HAP-1 (cell line): ENCODE measurements at regions not wholly inside any gene's neighbourhood (a gene's known extent, or its start where the extent isn't known, plus 50 kb on each side); places are given as distances from the start of the nearest gene placed in this dataset.
"Not testable (repeated sequence)": the region's sequence is repeated elsewhere in the genome, so short reads cannot be mapped to it uniquely, and the experiment has no call there.

Source experiments
- DNase-seq, 2 experiments: peaks; one replicate each; pipeline ENCODE4 v3.0.0-alpha.2; 2016 to 2020; ENCODE audit warnings: low spot score in 2 of 2
- H3K27me3 ChIP-seq: fragments of 250-450 bp; sonication (Bioruptor Pico); 2 replicates; pipeline ENCODE4 v1.5.1; 2020; ENCODE audit warnings: low read depth, mild to moderate bottlenecking, moderate library complexity
- H3K36me3 ChIP-seq: fragments of 250-450 bp; sonication (Bioruptor Pico); replicated peaks from 2 replicates; pipeline ENCODE4 v1.5.1; 2020; ENCODE audit warnings: mild to moderate bottlenecking
- H3K4me1 ChIP-seq: fragments of 250-450 bp; sonication (Bioruptor Pico); 2 replicates; pipeline ENCODE4 v1.5.1; 2020; ENCODE audit warnings: mild to moderate bottlenecking
- H3K4me3 ChIP-seq: fragments of 250-450 bp; sonication (Bioruptor Pico); 2 replicates; pipeline ENCODE4 v1.5.1; 2020; ENCODE audit warnings: mild to moderate bottlenecking, moderate library complexity
- H3K9me3 ChIP-seq: fragments of 250-450 bp; sonication (Bioruptor Pico); 2 replicates; pipeline ENCODE4 v1.5.1; 2020; ENCODE audit warnings: mild to moderate bottlenecking, moderate library complexity
- in situ Hi-C: fragments of 300-500 bp; cut with MboI; formaldehyde crosslinking; loops from 3 replicates; pipeline ENCODE4 v1.14.3; 2020; ENCODE audit warnings: low sequenced_read_pairs, inconsistent platforms, mixed read lengths

DNA sequence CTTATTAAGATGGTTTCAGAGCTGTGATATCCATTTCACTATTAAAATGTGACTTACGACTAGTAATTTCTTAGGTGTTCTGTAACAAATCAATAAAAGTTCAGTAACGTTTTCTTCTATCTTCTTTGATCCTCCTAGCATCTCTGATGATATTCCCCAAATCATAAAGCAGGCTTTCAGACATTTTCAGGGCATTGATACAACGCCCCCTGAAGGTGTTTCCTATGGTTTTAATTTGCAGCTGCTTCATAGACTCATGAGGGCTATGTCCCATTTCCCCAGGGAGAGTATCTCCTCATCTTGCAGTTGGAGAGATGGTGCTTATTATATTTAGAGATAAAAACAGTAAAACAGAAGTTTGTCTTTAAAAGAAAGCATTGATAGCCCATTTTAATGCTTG, 246.8 kb upstream of the CNTN3 start:
- Histone ChIP-seq H3K36me3 (no peaks in the 10 kb centered on the region), H3K27me3 (no peaks in the 10 kb centered on the region), H3K4me1 (no peaks in the 10 kb centered on the region; the same call in 1 of the 2 replicates), H3K4me3 (no peak overlapping the region), H3K9me3 (no peaks in the 10 kb centered on the region)
- DNase-seq = no peak
- in situ Hi-C loops = no loop called here

DNA sequence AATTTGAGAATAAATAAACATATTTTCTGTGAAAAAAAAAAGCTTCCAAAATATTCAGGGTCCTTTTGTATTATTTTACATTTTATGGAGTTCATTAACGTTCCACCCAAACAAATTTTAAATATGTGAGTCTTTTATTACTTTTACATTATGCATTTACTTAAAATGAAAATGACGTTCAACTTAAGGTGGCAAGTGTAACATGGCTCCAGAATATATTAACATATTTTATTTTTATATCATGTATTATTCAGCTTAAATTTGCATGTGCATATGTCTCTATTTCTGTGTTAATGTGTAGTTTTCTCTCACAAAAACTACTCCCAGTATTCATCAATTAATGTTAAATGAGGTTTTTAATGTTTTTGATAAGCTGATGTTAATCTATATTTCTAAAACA, 243.6 kb upstream of the CNTN3 start:
- in situ Hi-C loops = no loop called here
- DNase-seq = no peak
- Histone ChIP-seq H3K36me3 (no peaks in the 10 kb centered on the region), H3K9me3 (no peaks in the 10 kb centered on the region; the same call in 1 of the 2 replicates), H3K4me1 (no peaks in the 10 kb centered on the region; the same call in 1 of the 2 replicates), H3K4me3 (no peak overlapping the region), H3K27me3 (no peaks in the 10 kb centered on the region)

DNA sequence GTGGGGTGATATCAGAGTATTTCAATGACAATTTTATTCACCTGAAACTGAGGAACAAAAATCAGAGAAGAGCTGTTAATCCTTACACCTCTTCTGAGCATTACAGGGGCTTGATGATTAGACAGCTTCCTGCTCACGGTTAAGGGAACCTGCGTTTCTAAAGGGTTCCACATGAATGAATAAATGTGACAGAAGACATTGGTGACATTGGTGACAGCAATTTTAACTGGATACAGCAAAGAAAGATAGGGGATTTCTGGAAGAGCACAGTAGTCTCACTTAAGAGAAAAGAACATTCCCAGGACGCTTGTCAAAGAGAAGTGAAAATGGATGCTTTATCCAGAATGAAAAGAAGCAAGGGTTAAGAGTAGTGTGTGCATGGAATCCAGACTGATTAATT, 235.9 kb upstream of the CNTN3 start:
- in situ Hi-C loops = no loop called here
- Histone ChIP-seq H3K4me1 (peaks cover 5% of the 10 kb centered on the region), H3K4me3 (no peak overlapping the region), H3K27me3 (no peaks in the 10 kb centered on the region), H3K36me3 (no peaks in the 10 kb centered on the region), H3K9me3 (no peaks in the 10 kb centered on the region; the same call in 1 of the 2 replicates)
- no peak for DNase-seq

DNA sequence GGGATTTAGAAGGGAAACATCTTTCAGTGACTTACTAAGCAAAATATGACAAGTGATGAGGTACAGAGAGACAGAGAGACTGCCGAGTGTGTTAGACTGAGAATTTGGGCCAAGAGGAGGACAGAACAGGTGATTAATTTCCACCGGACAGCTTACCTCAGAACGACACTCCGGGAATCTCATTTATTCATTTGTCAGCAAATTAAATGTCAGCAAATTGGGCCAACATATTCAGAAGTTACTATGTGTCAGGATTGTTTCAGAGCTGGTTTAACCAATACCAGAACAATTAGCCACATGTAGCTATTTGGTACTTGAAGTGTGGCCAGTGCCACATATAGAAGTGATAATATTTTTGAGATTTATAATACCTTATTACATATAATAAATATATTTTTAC, 232.6 kb upstream of the CNTN3 start:
- no peak overlapping the region for H3K4me3 ChIP-seq
- H3K4me1 ChIP-seq = peaks cover 5% of the 10 kb centered on the region
- H3K36me3 ChIP-seq = no peaks in the 10 kb centered on the region
- H3K27me3 ChIP-seq = no peaks in the 10 kb centered on the region
- in situ Hi-C loops = no loop called here
- DNase-seq = no peak
- no peaks in the 10 kb centered on the region for H3K9me3 ChIP-seq

DNA sequence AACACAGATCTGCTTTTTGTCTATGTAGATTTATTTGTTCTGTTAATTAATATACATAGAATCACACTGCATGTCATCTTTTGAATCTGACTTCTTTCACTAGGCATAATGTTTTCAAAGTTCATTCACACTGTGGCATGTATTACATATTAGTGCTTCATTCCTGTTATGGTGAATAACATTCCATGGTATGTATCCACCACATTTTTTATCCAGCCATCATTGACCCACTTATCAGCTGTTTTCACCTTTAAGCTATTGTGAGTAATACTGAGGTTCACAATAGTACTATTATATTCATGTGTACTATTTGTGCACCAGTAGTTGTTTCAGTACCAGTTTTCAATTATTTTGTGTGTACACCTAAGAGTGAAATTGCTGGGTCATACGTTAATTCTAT, 230.6 kb upstream of the CNTN3 start:
- Histone ChIP-seq H3K9me3 (no peaks in the 10 kb centered on the region), H3K36me3 (no peaks in the 10 kb centered on the region), H3K4me1 (peaks cover 5% of the 10 kb centered on the region), H3K27me3 (no peaks in the 10 kb centered on the region), H3K4me3 (no peak overlapping the region)
- no peak for DNase-seq
- in situ Hi-C loops = no loop called here

DNA sequence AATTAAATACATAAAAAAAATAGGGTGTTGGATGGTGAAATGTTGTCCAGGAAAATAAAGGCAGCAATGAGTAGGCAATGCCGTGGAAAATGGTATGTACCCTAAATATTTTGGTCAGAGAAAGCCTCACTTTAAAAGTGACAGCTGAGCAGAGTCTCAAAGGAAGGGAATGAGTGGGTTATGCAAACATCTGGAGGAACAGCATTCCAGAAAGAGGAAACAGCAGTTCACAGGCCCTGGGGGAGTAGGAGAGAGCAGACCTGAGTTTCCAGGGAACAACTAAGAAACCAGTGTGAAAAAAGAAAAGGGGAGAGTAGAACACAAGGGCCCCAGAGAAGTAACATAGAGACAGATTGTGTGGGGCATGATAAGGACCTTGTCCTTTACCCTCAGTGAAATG, 230.0 kb upstream of the CNTN3 start:
- Histone ChIP-seq H3K9me3 (no peaks in the 10 kb centered on the region), H3K27me3 (no peaks in the 10 kb centered on the region), H3K4me1 (peaks cover 5% of the 10 kb centered on the region), H3K4me3 (no peak overlapping the region), H3K36me3 (no peaks in the 10 kb centered on the region)
- no peak for DNase-seq
- in situ Hi-C loops = no loop called here

DNA sequence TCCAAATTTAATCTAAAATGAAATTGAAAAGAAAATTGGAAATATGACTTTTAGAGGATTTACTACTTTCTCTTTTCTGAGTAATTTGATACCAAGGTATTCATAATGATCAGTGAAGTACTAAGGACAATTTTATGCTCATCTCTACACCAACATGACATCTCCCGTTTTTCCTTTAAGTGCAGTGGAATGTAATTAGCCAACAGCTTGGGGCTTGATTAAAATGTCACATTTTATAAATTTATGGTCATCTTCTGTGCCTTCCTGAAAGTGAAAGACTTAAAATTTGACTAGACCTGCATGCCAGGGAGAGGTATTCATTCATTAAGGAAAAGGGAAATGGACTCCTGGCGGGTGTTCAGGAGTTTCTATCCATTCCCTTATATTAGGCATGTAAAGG, 228.2 kb upstream of the CNTN3 start:
- in situ Hi-C loops = no loop called here
- H3K27me3 ChIP-seq = no peaks in the 10 kb centered on the region
- no peaks in the 10 kb centered on the region for H3K9me3 ChIP-seq
- H3K4me3 ChIP-seq = no peak overlapping the region
- H3K36me3 ChIP-seq = no peaks in the 10 kb centered on the region
- H3K4me1 ChIP-seq = no peaks in the 10 kb centered on the region; the same call in 1 of the 2 replicates
- no peak for DNase-seq

DNA sequence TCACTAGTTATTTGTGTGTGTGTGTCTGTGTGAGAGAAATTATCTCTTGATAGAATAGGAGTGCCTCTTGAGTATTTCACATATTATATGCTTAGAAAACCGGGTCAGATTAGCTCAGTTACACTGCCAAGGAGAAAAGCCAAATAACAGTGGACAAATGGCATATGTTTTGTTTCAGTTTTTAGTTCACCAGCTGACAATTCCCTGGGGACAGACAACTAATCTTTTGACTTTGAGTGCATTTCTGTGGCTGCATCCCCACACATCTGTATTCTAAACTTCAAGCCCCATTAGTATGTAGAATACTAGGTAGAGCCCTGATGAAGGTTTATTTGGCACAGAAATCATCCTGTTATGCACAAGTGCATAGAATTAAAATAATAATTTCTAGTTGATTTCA, 227.7 kb upstream of the CNTN3 start:
- in situ Hi-C loops = no loop called here
- no peaks in the 10 kb centered on the region for H3K9me3 ChIP-seq
- DNase-seq = no peak
- no peaks in the 10 kb centered on the region for H3K27me3 ChIP-seq
- no peaks in the 10 kb centered on the region for H3K36me3 ChIP-seq
- H3K4me1 ChIP-seq = no peaks in the 10 kb centered on the region; the same call in 1 of the 2 replicates
- no peak overlapping the region for H3K4me3 ChIP-seq

DNA sequence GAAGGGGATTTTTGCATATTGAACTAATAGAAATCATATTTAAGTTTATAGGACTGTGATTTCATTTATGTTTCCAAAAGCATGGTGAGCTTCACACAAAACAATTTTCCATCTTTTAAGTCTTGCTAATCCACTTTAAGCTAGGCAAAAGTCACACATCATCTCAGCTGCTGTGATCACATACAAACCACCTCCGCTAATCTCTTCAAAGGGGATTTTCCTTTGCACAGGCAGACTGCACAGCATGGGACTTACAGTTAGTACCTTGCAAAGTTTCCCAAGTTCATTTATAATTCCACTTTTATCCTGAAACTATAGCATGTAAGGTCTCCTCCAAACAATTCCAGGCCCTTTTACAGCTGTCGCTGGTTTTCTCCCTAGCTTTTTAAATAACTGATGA, 225.1 kb upstream of the CNTN3 start:
- in situ Hi-C loops = no loop called here
- DNase-seq = no peak

DNA sequence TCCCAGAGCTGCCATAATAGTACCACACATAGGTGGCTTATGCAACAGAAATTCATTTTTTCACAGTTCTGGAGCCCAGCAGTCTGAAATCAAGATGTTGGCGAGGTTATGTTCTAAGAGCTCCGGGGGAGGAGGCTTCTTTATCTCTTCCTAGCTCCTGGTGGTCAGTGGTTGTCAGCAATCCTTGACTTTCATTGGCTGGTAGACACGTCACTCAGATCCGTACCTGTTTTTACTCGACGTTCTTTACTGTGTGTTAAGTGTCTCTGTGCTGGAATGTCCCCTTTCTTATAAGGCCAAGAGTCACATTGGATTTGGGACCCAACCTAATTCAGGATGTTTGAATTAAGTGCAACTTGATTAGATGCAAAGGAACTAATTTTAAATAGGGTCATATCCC, 218.5 kb upstream of the CNTN3 start:
- H3K4me3 ChIP-seq = no peak overlapping the region
- no peaks in the 10 kb centered on the region for H3K36me3 ChIP-seq
- in situ Hi-C loops = no loop called here
- DNase-seq = no peak
- H3K27me3 ChIP-seq = no peaks in the 10 kb centered on the region
- H3K4me1 ChIP-seq = no peaks in the 10 kb centered on the region
- no peaks in the 10 kb centered on the region for H3K9me3 ChIP-seq

More for the DNA sequence above, 225.1 kb upstream of the CNTN3 start:
- Histone ChIP-seq H3K9me3 (no peaks in the 10 kb centered on the region), H3K4me3 (no peak overlapping the region), H3K4me1 (no peaks in the 10 kb centered on the region), H3K27me3 (no peaks in the 10 kb centered on the region), H3K36me3 (no peaks in the 10 kb centered on the region)

DNA sequence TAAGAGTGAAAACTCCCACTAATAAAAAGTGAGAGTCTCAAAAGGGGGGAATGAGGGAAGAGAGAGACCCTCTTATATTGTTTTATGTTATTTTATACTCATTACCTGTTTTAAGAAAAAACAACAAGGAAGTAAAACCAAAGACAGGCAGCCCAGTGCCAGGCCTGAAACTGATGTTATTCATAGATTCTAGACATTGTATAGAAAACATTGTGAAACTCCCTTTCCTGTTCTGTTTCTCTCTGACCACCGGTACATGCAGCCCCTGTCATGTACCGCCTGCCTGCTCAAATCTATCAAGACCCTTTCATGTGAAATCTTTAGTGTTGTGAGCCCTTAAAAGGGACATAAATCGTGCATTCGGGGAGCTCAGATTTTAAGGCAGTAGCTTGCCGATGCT, 216.4 kb upstream of the CNTN3 start:
- DNase-seq, H3K27me3 ChIP-seq, H3K9me3 ChIP-seq, H3K4me1 ChIP-seq, H3K4me3 ChIP-seq, in situ Hi-C loops, H3K36me3 ChIP-seq: not testable (repeated sequence)

DNA sequence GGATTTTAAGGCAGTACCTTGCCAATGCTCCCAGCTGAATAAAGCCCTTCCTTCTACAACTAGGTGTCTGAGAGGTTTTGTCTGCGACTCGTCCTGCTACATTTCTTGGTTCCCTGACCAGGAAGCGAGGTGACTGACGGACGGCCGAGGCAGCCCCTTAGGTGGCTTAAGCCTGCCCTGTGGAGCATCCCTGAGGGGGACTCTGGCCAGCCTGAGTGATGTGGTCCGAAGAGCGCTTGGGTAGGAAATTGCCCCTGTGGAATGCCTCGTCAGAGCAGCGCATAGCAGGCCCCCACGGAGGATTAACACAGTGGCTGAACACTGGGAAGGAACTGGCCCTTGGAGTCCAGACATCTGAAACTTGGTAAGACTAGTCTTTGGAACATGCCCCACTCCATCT, 210.9 kb upstream of the CNTN3 start:
- H3K4me1 ChIP-seq, DNase-seq, H3K9me3 ChIP-seq, H3K4me3 ChIP-seq, H3K27me3 ChIP-seq, H3K36me3 ChIP-seq, in situ Hi-C loops: not testable (repeated sequence)

DNA sequence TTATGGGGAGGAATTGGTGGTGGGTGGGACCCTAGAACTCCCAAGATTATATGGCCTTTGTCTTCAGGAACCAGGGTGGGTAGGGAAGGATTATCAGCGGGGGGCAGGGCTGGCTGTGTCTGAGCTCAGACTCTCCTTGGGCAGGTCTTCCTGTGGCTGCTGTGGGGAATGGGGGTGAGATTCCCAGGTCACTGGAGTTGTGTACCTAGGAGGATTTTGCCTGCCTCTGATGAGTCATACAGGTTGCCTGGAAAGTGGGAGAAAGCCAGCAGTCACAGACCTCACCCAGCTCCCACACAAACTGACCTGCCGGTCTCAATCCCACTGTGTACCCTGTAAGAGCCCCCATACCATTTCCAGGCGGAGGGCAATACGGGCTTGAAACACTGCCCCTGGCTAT, 209.9 kb upstream of the CNTN3 start:
- no peak for DNase-seq
- no peak overlapping the region for H3K4me3 ChIP-seq
- H3K36me3 ChIP-seq = no peaks in the 10 kb centered on the region
- no peaks in the 10 kb centered on the region for H3K4me1 ChIP-seq
- no peaks in the 10 kb centered on the region; the same call in 1 of the 2 replicates for H3K9me3 ChIP-seq
- no peaks in the 10 kb centered on the region for H3K27me3 ChIP-seq
- in situ Hi-C loops = no loop called here

DNA sequence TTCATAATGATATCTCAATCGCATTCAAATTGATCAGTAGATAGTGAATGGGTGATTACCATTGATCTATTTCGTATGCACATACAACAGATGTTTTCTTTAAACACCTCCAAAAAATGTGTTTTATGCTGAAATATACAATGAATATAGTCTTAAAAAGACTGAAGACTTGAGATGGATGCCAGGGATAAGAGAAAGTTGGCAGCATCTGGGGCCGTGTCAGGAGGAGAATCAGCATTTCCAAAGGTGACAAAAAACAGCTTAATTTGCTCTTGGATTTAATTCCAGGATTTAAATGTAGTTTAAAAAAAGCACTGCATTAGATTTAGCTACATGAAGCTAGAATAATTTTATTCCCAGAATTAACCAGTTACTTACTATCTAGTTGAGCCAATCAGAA, 199.7 kb upstream of the CNTN3 start:
- Histone ChIP-seq H3K4me3 (no peak overlapping the region), H3K27me3 (no peaks in the 10 kb centered on the region), H3K9me3 (no peaks in the 10 kb centered on the region), H3K4me1 (no peaks in the 10 kb centered on the region), H3K36me3 (no peaks in the 10 kb centered on the region)
- DNase-seq = no peak
- in situ Hi-C loops = no loop called here

DNA sequence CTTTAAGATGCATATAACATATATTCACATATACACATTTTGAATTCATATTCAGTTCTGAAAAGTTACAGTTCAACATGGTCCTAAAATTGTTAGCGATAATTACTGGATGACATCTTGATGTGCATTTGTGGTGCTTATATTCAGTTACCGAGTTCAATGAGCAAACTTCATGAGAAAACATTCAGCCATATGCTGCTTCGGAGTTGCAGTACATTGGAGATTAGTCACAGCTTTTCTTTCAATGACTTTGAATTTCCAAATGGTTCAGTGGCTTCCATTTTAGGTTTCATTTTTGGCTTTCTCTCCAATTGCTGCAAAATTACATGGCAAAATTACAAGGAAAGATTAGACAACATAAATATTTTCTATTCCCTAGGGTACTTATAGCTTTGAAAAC, 198.3 kb upstream of the CNTN3 start:
- Histone ChIP-seq H3K9me3 (no peaks in the 10 kb centered on the region), H3K4me3 (no peak overlapping the region), H3K27me3 (no peaks in the 10 kb centered on the region), H3K4me1 (no peaks in the 10 kb centered on the region), H3K36me3 (no peaks in the 10 kb centered on the region)
- DNase-seq = no peak
- in situ Hi-C loops = no loop called here
